GM19238 (cell line): ENCODE measurements at regions not wholly inside any gene's neighbourhood (a gene's known extent, or its start where the extent isn't known, plus 50 kb on each side); places are given as distances from the start of the nearest gene placed in this dataset.
"Not testable (repeated sequence)": the region's sequence is repeated elsewhere in the genome, so short reads cannot be mapped to it uniquely, and the experiment has no call there.

ENCODE experiments used
- DNase-seq: peaks from one replicate; pipeline ENCODE4 v3.0.0; 2011; ENCODE audit warnings: low spot score; ENCODE audit not compliant: insufficient read length

- DNase-seq = no peak
Observed at GRCh38 chr1:14136152-14136763, 436.3 kb downstream of the PRDM2 start.

GRCh38 chr1:14136881-14137280 lies 436.9 kb downstream of the PRDM2 start:
- DNase-seq = no peak

- no peak for DNase-seq
Observed at GRCh38 chr1:14137411-14138134, 437.6 kb downstream of the PRDM2 start.

GRCh38 chr1:14138135-14138506 lies 438.1 kb downstream of the PRDM2 start:
- no peak for DNase-seq

GRCh38 chr1:14138687-14139086 lies 438.7 kb downstream of the PRDM2 start:
- no peak for DNase-seq

- no peak for DNase-seq
Observed at GRCh38 chr1:14140831-14141401, 440.9 kb downstream of the PRDM2 start.

- DNase-seq = no peak
Observed at GRCh38 chr1:14141656-14142055, 441.7 kb downstream of the PRDM2 start.

- no peak for DNase-seq
Observed at GRCh38 chr1:14142397-14143100, 442.6 kb downstream of the PRDM2 start.

- DNase-seq = no peak
Observed at GRCh38 chr1:14143777-14144176, 443.8 kb downstream of the PRDM2 start.

GRCh38 chr1:14148526-14148925 lies 448.5 kb downstream of the PRDM2 start:
- DNase-seq = no peak

- no peak for DNase-seq
Observed at GRCh38 chr1:14149431-14149830, 449.1 kb upstream of the KAZN start.

- no peak for DNase-seq
Observed at GRCh38 chr1:14156543-14156942, 441.9 kb upstream of the KAZN start.

GRCh38 chr1:14160781-14161180 lies 437.7 kb upstream of the KAZN start:
- DNase-seq = no peak

- no peak for DNase-seq
Observed at GRCh38 chr1:14163246-14163645, 435.2 kb upstream of the KAZN start.

- DNase-seq = no peak
Observed at GRCh38 chr1:14165371-14165801, 433.1 kb upstream of the KAZN start.

- no peak for DNase-seq
Observed at GRCh38 chr1:14167884-14168283, 430.6 kb upstream of the KAZN start.

GRCh38 chr1:14168326-14169063 lies 430.0 kb upstream of the KAZN start:
- no peak for DNase-seq

- no peak for DNase-seq
Observed at GRCh38 chr1:14173598-14173997, 424.9 kb upstream of the KAZN start.

- DNase-seq = not testable (repeated sequence)
Observed at GRCh38 chr1:14177866-14178265, 420.6 kb upstream of the KAZN start.

GRCh38 chr1:14180738-14181137 lies 417.7 kb upstream of the KAZN start:
- DNase-seq = no peak

- DNase-seq = no peak
Observed at GRCh38 chr1:14181191-14181795, 417.2 kb upstream of the KAZN start.
